GM18498 (cell line): ENCODE measurements at regions not wholly inside any gene's neighbourhood (a gene's known extent, or its start where the extent isn't known, plus 50 kb on each side); places are given as distances from the start of the nearest gene placed in this dataset.
A peak's percentile ranks its signal among the peaks of the same experiment; 100 is the strongest.
"Not testable (repeated sequence)": the region's sequence is repeated elsewhere in the genome, so short reads cannot be mapped to it uniquely, and the experiment has no call there.

Source experiments
- ATAC-seq: cut with Tn5 transposase; IDR thresholded peaks from one replicate; pipeline ENCODE4 v1.9.1; 2021; ENCODE audit warnings: mild to moderate bottlenecking, moderate library complexity; ENCODE audit not compliant: unreplicated experiment

- no peak for ATAC-seq
These were observed 101.0 kb upstream of the MTHFD1L start for GRCh38 chr6:150764334-150765066.

DNA sequence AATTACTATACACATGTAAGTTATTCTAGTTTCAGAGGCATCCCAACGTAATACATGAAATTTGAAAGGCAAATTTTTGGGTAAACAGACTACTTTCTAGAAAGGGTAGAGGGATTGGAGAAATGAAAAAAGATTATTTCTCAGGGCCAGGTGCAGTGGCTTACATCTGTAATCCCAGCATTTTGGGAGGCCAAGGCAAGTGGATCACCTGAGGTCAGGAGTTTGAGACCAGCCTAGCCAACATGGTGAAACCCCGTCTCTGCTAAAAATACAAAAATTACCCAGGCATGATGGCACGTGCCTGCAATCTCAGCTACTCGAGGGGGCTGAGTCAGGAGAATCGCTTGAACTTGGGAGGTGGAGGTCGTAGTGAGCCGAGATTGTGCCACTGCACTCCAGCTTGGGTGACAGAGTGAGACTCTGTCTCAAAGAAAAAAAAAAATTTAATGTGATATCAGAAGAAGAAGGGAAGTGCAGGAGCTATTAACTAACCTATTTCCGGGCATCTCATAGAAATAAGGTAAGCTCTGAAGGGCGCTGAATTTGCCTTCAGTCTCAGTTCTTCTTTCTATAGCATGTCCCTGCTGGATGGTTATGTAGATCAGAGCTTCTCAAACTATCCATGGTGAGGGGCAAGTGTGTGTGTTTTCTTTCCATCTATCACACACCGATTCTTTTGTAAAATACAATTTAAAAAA lies 100.3 kb upstream of the MTHFD1L start:
- peak; percentile 85 for ATAC-seq

GRCh38 chr6:150766201-150766997 lies 99.1 kb upstream of the MTHFD1L start:
- ATAC-seq = no peak

DNA sequence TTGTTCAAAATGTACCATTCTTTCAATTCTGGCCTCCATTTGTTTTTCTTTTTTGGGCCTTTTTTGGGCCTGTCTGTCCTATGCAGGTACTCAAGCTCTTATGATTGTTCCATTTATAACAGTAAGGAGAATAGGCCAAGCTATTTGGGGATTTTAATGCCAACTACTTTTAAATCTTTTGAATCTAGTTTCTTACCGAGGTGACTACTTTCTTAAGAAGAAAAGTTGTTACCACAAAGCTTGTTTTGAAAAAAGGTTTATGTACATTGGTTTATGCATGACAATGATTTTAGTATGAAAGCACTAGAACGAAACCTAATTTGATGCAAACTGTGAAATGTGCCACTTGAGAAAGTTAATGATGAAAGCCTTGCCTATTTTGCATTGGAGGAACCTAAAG lies 98.3 kb upstream of the MTHFD1L start:
- no peak for ATAC-seq

GRCh38 chr6:150767571-150768018 lies 97.9 kb upstream of the MTHFD1L start:
- ATAC-seq = no peak

DNA sequence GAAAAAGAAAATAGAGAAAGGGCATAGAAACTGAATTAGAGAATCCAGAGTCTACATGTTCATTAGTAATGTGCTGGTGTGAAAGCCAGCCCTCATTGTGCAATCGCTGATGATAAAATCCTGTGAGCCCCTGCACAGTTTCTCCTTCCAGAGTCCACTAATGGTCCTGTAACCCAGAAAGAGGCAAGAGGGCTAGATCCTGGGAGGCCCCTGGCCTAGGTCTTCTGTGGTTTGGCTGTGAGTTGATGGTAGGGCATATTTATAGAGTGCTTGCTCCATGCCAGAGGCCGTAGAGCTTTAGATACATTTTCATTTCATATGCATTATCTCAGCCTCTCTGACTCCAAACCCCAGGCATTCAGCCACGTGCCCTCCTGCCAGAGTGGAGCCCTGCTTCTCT lies 94.9 kb upstream of the MTHFD1L start:
- no peak for ATAC-seq

- no peak for ATAC-seq
These were observed 91.5 kb upstream of the MTHFD1L start for GRCh38 chr6:150773969-150774368.

- no peak for ATAC-seq
These were observed 89.9 kb upstream of the MTHFD1L start for GRCh38 chr6:150775415-150776203.

DNA sequence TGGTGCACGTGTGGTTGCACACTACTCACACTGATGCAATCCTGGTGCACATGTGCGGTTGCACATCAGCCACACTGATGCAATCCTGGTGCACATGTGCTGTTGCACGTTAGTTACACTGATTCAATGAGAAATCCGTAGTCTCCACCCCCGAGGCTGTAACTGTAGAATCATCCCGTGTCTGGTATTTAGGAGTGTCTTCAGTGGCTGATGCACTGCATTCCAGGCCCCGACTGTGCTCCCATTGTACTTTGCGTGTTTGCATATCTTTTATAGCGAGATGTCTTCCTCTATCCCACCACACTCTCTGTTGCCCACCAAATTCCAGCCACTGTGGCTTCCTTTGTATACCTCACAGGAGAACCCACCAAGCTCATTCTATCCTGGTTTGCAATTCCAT lies 87.8 kb upstream of the MTHFD1L start:
- ATAC-seq = no peak

DNA sequence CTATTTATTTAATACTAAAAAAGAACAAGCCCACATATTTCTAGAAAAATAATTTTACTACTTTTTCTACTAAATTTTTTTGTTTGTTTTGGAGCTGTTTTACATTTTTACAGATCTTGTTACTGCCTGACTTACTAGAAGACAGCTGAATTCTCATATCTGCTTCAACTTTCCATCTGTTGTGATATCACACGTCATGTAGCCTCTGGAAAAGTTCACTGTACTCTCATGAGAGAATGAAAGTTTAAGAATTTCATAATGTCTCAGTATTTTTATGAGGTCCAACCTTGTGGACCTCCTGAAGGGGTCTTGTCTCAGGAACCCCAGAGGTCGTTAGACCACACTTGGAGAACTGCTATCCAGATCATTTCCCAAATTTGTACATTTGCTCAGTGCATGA lies 81.7 kb upstream of the MTHFD1L start:
- no peak for ATAC-seq

DNA sequence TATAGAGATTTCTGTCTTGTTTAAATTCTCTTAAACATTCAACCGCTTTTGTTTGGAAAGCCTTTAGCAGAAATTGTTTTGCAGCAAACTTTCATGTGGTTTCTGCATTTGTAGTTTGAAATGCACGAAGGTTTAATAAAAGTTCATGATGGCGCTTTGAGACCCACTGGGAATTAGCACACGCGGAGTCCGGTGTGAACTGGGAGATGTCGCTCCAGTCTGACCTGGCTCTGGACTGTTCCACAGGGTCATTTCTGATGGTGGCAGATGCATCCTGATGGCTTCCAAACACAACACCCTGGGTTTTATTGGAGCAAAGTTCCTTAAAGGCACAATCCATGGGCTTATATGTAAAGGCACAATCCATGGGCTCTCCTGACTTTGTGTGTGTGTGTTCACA lies 78.1 kb upstream of the MTHFD1L start:
- no peak for ATAC-seq

DNA sequence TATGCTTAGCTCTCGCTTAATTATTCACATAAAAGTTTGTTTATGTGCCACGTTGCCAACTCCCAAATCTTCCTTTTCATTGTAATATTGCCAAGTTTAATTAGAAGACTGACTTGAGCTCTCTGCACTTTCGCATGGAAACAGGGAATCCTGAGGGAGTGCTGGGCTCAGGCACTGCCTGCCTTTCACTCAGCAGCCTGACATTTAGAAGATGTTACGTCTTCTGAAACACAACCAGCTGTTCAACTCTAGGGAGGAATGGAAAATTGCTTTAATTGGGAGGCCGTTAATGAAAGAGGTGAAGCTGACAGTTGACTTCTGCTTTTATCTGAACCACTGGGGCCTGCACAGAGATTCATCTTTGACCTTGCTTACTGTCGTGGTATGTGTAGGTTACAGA lies 77.4 kb upstream of the MTHFD1L start:
- no peak for ATAC-seq

DNA sequence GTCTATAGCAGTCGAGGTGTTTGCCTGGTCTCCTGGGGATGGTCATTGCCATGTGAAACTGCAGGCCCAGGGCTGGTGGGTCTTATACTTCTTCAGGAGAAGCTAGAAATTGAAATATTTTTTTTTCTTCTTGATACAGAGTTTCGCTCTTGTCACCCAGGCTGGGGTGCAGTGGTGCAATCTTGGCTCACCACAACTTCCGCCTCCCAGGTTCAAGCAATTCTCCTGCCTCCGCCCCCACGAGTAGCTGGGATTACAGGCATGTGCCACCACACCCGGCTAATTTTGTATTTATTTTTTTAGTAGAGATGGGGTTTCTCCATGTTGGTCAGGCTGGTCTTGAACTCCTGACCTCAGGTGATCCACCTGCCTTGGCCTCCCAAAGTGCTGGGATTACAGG lies 75.6 kb upstream of the MTHFD1L start:
- ATAC-seq = not testable (repeated sequence)

DNA sequence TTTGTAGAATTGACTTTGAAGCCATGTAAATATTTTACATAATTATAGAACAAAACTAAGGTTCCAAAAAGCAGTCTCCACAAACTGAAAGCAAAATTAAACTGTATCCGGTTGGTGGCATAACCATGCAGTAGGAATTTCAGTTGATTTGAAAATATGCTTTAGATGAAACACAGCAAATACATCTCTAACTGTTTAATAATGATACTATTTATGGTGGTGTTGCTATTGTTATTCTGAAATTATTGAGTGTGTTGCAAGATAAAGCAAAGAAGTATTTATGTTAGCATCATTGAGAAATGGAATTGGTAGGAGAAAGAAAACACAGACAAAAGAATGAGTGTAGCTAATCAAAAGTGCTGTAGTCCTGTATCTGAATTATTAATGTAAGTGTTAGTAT lies 73.8 kb upstream of the MTHFD1L start:
- no peak for ATAC-seq

DNA sequence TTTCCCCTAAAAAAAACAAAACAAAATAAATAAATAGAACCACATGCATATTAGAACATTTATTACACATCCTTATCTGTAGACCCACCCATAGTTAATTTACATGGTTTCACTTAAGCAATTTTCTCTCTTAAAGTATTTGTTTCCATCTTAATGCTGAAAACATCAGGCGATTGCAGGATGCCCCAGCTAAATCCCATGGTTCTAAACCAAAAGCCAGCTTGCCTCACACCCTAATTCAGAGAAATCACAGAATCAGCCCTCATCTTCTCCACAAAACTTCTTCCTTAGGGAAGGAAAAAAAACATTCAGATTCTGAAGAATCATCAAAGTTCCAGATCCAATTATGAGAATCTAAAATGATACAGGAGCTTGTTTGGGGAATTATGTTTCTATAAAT lies 67.6 kb upstream of the MTHFD1L start:
- ATAC-seq = no peak

- ATAC-seq = no peak
These were observed 66.2 kb upstream of the MTHFD1L start for GRCh38 chr6:150799276-150799805.

- no peak for ATAC-seq
These were observed 64.7 kb upstream of the MTHFD1L start for GRCh38 chr6:150800674-150801314.

GRCh38 chr6:150806790-150807189 lies 58.7 kb upstream of the MTHFD1L start:
- ATAC-seq = no peak

- peak; percentile 49 for ATAC-seq
These were observed 52.0 kb upstream of the MTHFD1L start for GRCh38 chr6:150813319-150813992.

GRCh38 chr6:150813993-150814359 lies 51.5 kb upstream of the MTHFD1L start:
- ATAC-seq = peak; percentile 63
